HG03196 (cell line): ENCODE measurements at regions not wholly inside any gene's neighbourhood (a gene's known extent, or its start where the extent isn't known, plus 50 kb on each side); places are given as distances from the start of the nearest gene placed in this dataset.
A peak's percentile ranks its signal among the peaks of the same experiment; 100 is the strongest.

Experiments
- ATAC-seq: cut with Tn5 transposase; IDR thresholded peaks from one replicate; pipeline ENCODE4 v1.9.1; 2021; ENCODE audit not compliant: unreplicated experiment

GRCh38 chr1:114314576-114314975 lies 160.9 kb upstream of the SYT6 start:
- no peak for ATAC-seq

DNA sequence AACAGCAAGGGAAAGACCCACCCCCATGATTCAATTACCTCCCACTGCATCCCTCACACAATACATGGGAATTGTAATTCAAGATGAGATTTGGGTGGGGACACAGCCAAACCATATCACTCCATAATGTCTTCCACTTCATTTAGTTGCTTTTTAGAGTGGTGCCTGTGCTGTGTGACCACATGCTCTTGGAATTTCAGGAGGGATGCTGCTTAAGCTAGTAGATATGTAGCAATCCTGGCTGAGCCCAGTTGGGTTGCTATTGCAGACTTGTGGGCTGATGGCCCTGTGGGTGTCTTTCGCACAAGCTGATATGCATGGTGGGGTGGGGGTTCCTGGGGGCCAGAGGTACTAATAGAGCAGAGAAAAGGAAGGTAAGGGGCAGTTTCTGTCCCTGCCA lies 160.4 kb upstream of the SYT6 start:
- ATAC-seq, result no peak

DNA sequence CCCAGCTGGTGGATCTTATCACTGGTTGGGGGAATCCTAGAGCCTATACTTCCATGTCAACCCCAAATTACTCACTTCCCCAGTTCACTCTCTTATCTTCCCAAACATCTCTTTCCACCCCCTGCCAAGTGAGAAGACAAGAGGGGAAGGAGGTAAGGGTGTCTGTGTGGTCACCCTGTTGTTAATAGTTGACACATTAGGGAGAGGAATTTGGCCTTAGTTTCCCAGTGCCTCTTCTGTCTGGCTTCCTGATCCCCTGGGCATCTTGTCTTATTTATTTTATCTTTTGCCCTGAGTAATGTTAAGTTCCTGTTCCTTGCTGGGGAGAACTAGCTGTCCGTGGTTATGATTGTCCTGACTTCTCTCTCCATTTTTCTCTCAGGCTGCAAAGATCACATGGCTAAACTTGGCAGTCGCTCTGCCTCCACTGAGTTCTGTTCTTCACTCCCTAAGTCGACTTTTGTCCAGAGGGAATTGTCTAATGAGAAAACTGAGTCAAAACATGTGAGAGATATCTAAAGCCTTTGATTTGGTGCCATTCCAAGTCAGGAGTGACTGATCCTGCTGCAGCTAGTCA lies 157.1 kb upstream of the SYT6 start:
- ATAC-seq, result no peak

GRCh38 chr1:114302821-114303220 lies 149.2 kb upstream of the SYT6 start:
- ATAC-seq, result no peak

GRCh38 chr1:114299331-114299975 lies 145.8 kb upstream of the SYT6 start:
- ATAC-seq, result no peak

GRCh38 chr1:114298008-114298407 lies 144.3 kb upstream of the SYT6 start:
- no peak for ATAC-seq

GRCh38 chr1:114296413-114296812 lies 142.7 kb upstream of the SYT6 start:
- ATAC-seq, result no peak

DNA sequence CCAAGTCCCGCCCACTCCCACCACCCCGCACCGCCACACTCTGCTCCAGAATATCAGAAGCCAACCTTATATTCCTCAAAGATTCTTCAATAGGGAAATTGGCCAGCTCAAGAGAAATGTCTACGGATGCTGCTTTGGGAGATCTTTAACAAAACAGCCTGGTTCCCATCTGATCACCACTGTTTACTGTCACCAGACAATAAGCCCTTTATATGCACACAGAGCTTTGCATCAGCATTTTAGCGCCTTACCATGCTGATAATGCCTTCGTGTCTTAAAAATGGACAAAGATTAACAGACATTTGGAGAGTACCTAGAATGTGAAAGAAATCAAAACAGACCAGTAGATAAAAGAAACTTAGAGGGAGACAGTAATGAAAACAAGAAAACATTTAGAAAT lies 141.7 kb upstream of the SYT6 start:
- no peak for ATAC-seq

- no peak for ATAC-seq
Observed at GRCh38 chr1:114292835-114293234, 139.2 kb upstream of the SYT6 start.

DNA sequence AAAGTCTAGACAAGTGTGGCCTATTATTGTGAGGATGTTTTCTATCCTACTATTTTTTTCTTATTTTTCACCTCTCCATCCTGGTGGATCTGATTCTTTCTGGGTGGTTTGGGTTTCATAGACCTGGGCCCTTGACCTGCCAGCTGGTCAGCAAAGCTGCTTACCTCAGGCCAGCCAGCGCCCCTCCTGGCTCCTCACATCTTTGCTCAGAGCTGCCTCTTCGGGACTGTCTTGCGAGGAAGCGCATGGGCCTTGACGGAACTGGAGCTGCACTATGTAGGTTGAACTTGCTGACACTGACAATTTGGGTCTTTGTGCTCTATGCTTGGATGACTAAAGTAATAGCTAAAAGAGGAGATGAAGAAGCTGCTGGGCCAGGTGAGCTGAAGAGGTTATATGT lies 138.5 kb upstream of the SYT6 start:
- no peak for ATAC-seq

GRCh38 chr1:114290776-114291175 lies 137.1 kb upstream of the SYT6 start:
- no peak for ATAC-seq

GRCh38 chr1:114290341-114290740 lies 136.7 kb upstream of the SYT6 start:
- ATAC-seq, result no peak

DNA sequence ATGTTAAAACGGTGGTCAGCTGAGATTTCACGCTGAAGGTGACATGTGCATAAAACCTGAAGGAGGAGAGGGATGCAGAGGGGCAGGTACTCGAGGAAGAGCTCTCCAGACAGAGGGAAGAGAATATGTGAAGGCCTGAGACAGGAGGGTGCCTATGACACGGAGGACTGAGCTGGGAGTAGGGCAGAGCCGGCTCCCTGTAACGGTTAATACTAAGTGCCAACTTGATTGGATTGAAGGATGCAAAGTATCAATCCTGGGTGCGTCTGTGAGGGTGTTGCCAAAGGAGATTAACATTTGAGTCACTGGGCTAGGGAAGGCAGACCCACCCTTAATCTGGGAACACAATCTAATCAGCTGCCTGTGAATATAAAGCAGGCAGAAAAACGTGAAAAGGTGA lies 136.2 kb upstream of the SYT6 start:
- no peak for ATAC-seq

DNA sequence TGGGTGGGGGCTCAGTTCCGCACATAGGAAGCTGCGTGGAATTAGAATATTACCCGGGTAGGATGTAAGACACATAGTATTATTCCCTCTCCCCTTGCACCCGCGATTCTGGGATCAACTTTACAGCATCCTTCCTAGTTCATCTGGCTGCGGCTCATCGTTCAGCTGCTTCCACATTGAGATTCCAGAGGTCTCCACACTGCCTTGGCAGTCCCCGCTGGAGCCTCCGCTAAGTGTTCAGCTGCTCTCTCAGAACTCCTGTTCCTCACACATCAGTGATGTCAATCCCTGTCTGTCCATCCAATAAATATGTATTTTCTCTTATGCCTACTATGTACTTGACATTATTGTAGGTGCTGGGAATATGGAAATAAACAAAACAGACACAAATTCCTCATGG lies 135.6 kb upstream of the SYT6 start:
- no peak for ATAC-seq

DNA sequence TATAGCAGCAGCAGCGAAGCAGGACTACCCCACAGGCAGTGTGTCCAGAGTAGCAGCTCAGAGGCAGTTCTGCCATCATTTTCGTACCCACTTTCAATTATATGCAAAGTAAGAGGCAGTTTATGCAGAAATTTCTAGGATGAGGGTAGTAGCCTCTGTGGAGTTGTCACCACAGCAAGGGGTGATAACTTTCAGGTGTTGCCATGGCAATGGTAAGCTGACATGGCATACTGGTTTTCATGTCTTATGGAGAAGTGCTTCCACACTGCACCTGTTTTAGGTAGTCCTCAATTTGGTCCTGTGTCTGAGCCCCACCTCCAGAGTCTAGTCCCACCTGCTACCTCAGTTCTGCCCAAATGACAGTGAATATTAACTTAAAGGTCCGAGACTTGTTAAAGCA lies 133.3 kb upstream of the SYT6 start:
- no peak for ATAC-seq

GRCh38 chr1:114286179-114286578 lies 132.5 kb upstream of the SYT6 start:
- no peak for ATAC-seq

DNA sequence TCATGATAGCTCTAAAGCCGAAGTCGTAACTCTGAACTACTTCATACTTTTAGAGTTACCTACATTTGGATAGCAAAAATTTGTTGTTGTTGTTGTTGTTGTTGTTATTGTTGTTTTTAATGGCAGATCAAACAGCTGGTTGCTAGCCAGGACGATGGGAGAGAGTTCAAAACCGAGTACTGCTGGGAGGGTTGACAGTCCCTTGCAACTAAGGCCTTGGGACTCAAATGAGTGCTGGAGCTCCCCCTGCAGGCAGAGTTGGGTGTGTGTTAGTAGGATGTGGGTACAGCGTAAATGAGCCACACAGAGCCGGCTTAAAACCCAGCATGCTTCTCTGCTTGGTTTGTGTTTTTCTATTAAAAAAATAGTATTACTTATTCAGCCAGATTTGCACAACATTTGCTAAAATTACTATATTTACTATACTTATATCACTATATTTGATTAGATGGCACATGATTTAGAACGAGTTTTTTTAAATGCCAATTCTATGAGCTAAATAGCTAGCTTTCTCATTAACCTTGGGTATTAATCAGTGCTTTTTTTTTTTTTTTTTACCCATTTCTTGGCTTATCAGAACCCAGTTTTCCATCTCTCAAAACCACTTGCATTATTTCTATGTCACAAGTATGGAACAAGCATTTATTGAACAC lies 129.2 kb upstream of the SYT6 start:
- ATAC-seq, result peak; percentile 84

DNA sequence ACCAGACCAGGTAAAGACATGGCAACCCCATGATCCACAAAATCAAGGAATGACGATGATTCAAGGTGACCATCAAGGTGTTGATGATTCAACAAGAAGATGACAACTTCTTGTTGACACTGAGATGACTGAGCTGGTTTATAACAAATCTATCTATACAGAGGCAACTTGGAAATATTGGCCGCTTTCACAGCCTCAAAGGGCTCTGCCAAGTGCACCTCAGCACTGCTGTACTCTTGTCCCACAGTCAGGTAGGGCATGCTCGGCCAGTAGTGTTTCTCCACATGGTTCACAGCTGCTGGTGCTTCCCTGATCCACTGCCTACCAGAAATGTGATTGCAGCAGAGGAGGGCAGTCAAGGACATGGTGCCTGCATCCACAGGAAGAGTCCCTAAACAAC lies 125.2 kb upstream of the SYT6 start:
- ATAC-seq, result no peak

- no peak for ATAC-seq
Observed at GRCh38 chr1:114278430-114278829, 124.8 kb upstream of the SYT6 start.

DNA sequence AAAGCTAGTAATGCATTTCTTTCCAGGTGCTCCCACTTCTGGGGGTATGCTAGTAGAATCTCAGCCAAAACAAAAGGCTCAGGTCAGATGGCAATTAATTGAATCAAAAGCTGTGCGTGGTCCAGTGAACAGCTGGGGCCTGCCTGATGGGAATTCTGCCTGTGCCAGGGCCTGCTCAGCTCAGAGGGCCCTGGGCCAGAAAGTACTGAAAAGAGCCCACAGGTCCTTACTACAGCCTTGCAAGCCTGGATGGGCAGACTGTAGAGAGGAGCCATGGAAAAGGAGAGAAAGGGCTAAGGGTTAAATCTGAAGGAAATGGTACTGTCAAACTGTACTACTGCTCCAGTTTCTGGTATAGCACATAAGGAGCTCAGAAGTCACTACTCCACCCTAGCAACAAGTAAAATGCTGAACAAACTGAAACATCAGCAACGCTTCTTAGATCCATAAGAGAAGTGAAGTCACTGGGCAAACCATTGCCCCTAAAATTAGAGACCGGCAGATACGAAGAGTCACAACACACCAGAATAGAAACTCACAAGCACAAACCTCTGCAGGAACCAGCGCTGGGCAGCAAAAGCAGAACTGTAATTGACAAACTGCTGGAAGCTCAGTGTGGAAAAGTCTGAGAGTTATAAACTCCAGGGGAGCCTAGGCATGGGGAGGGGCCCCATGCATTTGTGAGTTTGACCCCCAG lies 121.1 kb upstream of the SYT6 start:
- no peak for ATAC-seq

- no peak for ATAC-seq
Observed at GRCh38 chr1:114272593-114272992, 118.9 kb upstream of the SYT6 start.

DNA sequence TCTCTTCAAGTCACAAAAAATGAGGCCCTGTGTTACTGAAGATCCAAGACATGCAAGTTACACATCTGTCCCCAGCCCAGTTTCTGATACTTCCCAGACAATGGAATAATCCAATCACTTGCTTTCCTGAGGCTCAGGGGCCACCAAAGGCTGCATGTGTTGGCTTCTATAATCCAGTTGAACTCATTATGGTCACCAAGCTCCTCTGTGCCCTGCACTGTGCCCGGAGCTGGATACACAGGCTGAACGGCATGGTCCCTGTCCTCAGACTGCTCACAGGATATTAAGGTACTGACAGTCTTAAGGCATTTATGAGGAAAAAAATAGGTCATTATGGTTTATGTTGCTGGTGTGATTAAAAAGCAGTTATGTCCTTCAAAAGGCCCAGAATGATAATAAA lies 117.0 kb upstream of the SYT6 start:
- no peak for ATAC-seq
